GM19035 (cell line): ENCODE measurements at regions not wholly inside any gene's neighbourhood (a gene's known extent, or its start where the extent isn't known, plus 50 kb on each side); places are given as distances from the start of the nearest gene placed in this dataset.

Experiments used
- ATAC-seq: cut with Tn5 transposase; IDR thresholded peaks from one replicate; pipeline ENCODE4 v1.9.1; 2021; ENCODE audit not compliant: unreplicated experiment

DNA sequence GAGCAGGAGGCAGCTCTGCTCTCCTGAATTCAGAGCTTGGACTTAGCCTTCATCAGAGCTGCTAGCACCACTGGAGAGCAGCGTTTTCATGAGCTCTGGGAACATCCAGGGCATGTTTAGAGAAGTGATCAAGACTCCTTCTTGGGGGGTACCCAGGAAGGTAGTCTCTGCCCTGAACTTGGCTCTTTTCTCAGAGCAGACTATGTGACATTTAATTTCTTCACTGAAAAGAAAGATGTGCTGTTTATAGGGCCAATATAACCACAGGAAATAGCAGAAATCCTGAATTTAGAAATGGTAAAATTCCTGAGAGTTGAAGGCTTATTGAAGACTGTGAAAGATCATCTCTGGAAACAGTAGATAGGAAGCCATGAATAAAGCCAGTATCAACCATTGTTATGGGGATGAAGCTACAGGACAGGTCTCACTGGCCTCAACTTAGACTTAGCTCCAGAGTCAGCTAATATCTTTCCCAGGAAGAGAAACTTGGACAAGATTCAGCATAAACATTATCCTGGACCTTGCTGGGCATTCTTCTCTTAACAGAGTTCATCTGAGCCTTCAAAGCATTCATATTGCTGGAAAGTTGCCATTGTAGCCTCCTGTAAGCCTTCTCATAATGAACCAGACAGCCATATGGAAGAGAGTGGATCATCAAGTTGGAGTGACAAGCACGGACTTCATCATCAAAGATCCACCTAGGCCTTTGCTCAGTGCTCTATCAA, 386.6 kb upstream of the THBS1 start:
- no peak for ATAC-seq

DNA sequence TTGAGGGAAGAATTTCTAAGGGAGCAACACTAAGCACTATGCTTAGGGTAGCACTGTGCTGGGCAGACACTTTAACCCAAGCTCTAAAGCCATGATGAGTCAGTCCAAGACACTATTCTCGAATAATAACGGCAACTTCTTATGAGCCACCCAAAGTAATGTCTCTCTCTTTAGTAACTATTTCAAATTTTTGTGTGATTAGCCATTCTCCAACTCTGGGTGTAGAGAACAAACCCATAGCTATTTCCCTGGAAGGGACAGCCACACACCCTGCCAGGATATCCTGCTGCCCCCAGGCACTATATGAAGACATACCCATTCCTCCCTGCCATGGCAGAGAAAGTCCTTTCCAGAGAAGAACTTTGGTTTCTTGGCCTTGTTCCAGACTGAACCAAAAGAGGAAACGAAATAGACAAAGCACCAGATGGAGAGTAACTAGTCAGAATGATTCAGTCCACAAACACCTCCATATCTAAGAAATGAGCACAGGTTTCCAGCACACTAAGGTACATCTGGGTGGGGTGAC, 384.9 kb upstream of the THBS1 start:
- no peak for ATAC-seq

DNA sequence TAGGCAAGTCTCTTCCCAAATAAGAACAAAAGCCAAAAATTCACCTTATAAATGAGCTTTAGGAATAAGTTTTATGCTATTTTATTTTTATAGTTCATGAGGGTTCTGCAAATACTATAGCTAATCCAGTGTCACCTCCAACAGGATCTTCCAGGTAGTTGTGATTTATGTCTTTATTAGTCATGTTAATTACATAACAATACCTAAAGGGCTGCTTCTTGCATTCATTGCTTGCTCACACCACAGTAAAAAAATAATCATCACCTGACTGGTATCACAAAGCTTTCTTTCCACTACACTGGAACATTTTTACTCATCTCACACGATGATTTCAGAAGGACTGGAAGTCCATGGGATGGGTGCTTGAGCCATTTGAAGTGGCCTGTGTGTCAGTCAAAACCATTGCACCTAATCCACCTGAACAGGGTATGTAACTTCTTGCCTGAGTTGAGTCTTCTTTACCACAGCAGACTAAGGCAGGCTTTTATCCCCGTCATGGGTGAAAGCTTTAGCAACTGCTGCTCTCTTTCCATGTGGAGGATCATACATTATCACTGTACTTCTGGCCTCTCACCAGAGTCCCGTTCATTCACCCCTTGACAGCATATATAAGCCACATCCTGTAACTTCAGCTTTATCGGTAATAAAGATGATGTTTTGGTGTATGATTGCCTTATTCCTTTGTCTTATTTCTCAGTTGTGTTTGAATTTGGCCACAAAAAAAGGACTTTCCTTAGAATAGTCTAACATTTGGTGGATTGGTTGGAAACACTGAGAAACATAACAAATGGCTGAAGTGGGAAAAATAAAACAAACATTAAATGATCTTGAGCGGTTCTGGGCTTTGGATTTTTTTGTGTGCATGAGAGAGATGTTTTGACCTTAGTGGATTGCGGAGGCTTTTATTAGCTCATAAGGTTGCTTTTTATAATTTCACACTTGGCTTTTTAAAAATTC, 382.6 kb upstream of the THBS1 start:
- no peak for ATAC-seq

DNA sequence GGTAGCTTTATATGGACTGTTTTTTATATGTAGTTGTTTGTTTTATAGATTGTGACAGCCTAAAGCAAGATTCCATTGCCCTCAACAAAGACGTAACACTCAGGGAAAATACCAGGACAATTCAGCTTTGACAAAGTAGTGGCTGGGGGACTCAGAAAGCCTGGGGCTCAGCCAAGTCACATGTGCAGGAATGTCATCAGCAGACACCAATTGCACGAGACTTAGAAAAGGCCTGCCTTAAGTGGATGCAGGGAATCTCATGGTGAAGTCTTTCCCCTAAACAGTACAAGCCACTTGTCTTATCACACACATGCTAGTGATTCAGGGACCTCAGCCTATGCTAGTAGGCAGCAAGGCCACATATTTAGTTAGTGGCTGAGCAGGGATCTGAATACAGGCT, 381.8 kb upstream of the THBS1 start:
- no peak for ATAC-seq

DNA sequence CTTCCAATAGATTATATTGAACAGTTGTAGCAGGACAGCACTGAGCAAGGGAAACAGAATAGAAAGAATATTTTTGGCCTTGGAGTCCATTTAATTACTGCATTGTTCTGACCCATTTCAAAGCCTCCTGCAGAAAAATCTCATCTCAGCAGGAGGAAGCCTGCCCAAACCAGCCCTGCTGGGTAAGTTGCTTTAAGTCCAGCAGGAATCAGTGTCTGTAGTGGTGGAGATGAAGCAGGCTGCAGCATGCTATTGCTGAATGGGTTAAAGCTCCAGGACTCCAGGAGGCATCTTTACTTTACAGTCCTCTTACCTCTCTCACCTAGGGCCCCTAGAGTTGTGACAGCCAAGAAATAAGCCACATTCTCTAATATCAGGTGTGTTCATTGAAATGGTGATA, 380.3 kb upstream of the THBS1 start:
- no peak for ATAC-seq

DNA sequence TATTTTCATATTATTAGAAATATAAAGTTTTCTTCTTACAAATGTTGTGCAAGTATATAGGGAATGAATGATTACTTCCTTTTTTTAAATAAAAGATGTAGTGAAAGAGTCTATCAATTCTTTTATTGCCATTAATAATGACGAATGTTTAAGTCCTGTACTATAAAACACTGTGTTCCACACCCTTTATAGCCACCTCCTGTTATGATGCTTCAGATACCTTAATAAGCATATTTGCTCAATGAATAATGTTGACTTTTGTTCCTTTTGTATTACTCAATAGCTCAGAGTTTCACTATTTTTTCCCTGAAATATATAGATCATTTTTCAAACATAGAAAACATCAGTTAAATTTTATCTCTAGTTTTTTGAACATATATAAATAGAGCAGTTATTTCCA, 378.2 kb upstream of the THBS1 start:
- no peak for ATAC-seq

DNA sequence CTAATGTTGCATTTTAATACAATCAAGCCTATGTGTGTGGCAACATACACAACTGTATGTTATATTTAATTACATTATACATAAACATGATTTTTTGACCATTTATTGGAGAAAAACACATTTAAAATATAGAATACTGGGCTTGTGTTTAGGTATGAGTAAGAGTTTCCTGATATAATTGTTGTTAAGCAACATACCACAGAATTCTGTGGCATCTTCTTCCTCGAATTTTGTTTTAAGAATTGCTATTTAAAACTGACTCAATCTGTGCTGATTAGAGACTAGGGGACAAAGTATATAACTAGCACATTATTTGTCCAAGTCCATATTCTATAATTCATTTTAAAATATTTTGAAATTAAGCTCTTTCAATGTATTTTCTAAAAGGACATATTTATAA, 376.8 kb upstream of the THBS1 start:
- ATAC-seq, result no peak

DNA sequence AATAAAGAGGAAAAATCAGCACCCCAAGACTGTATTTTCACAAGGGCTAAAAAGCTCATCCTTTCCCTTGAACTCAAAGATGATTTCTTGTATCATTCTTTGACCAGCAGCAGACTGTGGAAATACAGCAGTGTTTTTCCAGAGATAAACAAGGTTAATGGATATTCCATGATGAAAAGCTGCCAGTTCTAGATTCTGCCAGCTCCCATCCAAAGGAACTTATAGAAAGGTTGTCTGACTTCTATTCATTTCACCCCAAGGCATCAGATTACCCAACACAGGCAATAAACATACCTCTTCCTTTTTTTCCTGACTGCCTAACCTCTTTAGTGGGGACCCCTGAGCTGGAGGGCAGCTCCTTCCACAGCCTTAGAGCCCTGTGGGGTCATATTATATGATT, 375.8 kb upstream of the THBS1 start:
- ATAC-seq, result no peak

DNA sequence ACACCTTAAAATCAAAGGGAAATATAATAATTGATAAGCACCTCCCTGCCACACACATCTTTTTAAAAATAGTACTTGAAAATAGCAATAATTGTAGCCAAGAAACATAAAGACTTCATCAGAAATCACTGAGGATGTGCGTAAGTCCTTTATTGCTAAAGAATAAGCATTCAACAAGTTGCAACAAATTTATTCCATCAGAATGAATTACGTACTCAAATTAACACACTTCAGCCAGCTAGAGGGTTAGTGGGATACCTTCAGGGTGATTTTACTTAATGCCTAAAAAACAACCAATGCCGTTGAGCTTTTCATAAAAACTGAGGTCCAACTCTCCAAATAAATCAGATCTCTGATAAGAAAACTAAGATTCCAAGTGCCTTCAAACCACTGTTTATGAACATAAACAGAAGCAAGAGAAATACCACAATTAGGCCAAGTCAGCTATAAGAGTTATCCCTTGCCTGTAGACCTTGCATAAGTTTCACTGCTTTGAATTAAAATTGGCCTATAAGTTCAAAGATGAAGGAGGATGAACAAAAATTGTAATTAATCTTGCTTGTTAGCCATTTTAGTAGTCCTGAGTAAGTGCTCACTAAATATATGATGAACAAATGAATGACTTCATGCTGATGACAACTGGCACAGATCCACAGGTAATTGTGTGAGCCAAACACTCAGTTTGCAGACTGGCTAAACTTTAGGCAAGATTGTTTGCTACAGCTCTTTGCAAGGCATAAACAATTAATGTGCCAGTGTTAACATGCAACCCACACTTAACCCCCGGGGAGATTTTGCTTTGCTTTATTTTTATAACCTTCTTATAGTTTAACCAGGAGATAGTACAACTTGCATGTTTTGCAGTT, 375.1 kb upstream of the THBS1 start:
- no peak for ATAC-seq

DNA sequence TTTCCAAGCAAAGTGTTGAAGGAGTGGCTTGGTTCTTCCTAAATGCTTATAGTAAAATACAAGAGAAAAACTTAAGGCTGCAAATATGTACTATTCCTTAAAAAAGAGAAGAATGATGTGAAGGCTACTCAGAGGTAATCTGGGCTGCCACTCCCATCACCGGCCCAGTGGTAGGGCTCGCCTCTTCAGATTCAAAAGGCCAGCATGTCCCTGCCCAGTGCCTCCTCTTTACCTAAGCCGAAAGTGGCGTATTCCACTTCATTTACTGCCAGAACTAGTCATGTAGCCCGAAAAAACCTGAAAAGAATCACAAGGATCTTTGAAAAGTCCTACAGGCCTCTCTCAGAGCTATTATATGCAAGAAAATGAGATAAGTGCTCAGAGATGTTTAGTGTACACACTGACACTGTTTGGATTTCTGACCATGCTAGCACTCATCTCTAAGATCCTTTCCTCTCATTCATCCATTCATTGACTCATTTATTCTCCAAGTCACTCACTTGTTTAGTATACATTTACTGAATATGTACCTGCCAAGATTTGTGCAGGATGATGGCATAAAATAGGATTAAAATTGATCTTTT, 373.3 kb upstream of the THBS1 start:
- ATAC-seq, result no peak

DNA sequence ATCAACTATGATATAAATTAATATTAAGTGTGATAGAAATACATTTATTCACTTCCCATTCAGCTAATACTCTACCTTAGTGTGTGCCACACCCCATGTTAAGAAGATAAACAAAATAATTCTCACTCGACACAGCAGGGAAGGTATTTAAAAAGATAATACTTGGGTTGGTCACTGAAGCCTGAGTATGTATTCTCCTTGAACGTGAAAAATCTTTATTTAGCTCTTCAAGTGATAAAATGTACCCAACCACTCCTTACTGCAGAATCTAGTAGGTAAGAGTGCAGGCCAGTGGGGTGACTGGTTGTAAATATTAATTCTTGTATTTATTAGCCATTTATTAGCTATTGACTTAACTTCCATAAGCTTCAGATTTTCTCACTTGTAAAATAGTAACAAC, 372.7 kb upstream of the THBS1 start:
- no peak for ATAC-seq

DNA sequence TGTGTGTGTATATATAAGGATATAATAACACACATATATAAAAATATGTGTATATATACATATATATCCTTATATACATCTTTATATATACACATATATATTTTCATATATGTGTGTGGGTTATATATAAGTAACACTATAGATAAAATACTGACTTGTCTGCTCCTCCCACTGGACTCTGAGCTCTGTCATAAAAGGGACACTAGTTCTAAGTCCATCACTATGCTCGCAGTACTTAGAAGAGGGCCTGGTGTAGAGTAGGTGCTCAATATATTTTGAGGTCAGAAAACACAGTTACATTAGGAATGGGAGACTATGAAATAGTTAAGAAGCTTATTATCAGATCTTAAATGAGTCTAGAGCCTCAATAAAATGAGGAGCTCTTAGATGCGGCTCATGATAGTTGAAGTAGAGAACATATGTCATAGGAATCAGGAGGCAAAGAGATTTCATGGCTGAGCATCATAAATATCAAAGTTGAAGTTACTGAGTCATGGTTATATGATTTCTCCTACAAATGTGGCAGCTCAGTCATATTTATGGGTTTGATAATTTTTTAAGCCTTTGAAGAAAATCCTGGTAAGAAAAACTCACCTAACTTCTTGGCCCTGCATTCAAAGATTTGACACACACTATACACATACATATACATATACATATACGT, 371.2 kb upstream of the THBS1 start:
- no peak for ATAC-seq

DNA sequence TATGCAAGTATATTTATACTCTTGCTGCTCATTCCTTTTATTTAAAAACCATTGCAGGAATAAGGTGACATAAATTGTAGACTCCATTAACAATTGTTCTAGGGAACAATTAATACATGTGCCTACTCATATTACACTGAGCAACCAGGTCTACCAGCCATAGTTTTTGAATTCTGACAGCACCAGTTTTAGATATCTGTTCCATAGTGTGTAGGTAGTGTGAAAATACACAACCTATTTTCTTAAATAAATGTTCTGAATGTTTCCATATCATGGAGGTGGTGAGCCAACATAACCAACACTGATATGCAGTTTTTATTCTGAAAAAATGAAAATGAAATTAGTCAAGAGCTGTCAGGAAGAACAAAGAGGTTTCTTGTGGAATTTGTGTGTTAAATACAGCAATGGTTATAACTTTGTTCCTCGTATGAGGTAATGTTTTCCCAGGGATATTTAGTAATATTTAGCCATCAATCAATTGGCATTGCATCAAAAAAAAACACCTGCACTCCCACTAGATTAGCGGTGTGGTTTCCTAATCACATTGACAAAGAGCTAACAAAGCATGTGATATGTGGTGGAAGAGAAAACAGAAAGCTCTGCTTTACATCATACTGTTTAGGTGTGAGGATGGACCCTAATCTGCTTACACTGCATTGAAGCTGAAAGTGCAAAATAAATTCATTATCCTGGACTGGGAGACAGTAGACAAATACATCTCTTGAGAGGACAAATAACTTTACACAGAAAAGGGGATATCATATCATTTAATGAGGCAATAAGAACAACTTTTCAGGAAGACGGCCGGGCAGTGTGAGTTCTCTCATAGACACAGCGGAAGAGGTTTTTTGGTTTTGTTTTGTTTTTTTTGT, 369.5 kb upstream of the THBS1 start:
- ATAC-seq, result no peak

DNA sequence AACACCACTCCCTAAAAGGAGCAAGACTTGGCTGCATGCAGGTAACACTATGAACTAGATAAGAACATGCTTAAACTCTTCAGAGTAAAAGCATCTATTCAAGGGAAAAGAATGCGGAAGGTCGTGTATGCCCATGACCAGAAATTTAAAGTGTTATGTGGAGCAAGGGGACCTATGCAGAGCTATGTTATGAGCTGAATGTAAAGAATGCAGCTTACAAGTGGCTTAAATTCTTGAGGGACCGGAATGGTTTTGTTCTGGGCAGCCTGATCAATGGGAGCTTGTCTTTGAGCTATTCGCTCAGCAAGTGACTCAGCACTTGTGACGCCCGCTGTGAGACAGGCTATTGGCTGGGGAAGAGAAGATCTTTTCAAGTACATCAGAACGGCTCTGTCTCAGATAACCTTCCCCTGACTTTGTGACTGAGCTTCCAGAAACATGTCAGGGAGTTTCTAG, 367.5 kb upstream of the THBS1 start:
- no peak for ATAC-seq

DNA sequence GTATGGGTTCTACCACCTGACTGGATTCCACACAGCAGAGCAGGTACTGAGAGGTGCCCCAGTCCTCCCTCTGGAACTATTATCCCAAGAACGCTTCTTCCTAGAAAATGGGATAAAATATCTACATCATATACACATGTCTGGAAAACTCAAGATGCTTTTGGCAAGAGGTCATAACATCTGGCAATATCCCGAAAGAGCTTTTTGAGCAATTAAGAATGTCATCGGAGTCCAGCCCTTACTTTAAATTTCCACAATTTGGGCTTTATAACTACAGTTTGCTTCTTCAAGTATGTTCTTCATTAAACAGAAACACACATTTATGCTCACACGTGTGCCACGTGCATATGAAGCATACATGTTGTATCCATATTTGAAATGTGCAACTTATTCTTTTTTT, 365.9 kb upstream of the THBS1 start:
- no peak for ATAC-seq

DNA sequence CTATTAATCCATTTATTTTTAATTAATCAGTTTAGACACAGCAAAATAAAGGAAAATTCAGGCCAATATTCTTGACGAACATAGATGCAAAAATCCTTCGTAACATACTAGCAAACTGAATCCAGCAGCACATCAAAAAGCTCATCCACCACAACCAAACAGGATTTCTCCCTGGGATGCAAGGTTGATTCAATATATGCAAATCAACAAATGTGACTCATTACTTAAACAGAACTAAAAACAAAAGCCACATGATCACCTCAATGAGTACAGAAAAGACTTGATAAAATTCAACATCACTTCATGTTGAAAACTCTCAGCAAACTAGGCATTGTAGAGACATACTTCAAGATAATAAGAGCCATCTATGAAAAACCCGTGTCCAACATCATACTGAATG, 364.1 kb upstream of the THBS1 start:
- no peak for ATAC-seq

DNA sequence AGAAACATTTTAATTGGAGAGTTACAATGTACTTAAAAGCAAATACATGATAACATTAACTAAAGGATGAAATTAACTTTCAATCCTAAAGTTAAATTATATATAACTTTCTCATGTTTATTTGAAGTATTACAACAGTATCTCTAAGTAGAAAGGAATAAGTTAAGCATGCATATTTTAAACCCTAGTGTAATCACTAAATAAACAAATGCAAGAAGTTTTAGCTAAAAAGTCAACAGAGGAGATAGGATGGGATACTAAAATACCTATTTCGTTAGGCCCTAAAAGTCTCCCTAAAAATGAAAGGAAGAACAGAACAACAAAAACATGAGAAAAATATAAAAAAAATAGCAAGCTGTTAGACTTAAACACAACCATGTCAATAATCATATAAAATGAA, 361.3 kb upstream of the THBS1 start:
- ATAC-seq, result no peak

DNA sequence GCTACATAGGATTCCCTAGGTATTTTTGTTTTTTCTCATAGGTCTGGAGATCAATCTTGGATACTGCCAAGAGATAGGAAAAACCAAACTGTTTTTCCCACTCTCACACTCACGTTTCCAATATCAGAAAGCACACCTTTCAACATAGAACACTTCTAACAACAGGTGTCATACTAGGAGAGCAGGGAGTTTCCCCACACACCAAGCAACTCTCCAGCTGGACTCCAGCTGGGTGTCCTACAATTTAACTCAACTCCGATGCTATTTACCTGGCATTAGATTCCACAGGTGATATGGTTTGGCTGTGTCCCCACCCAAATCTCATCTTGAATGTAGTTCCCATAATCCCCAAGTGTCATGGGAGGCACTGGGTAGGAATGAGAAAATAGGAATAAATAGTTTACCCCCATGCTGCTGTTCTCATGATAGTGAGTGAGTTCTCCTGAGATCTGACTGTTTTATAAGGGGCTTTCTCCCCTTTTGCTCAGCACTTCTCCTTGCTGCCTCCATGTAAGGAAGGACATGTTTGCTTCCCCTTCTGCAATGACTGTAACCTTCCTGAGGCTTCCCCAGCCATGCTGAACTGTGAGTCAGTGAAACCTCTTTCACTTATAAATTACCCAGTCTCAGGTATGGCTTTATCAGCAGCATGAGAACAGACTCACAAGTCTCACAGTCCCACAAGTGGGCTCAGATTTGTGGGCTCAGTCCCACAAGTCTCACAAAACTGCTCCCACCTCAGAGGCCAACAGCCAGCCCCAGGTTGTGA, 354.5 kb upstream of the THBS1 start:
- no peak for ATAC-seq
